IMR-90 (cell line): ENCODE measurements at regions not wholly inside any gene's neighbourhood (a gene's known extent, or its start where the extent isn't known, plus 50 kb on each side); places are given as distances from the start of the nearest gene placed in this dataset.

Source experiments
- ATAC-seq: fragments of 200-7000 bp; cut with Tn5 transposase; 2 replicates; pipeline ENCODE4 v1.9.1; 2020; ENCODE audit warnings: low read depth, mild to moderate bottlenecking, moderate library complexity
- BruUV-seq: library from RNA; stranded (reverse); fragments of 400-500 nt; replicated peaks from 2 replicates; lab custom pipeline; 2021; lab: Mats Ljungman, UMichigan
- CTCF ChIA-PET: fragments of 300-600 bp; formaldehyde crosslinking; extraction: SDS; loops from one replicate; lab custom pipeline; 2021; ENCODE audit warnings: antibody characterized with exemption; lab: Yijun Ruan, JAX
- POLR2A ChIA-PET: fragments of 300-600 bp; sonication (Branson Sonifier 250); formaldehyde crosslinking; loops from one replicate; lab custom pipeline; 2022; ENCODE audit warnings: antibody characterized with exemption; ENCODE audit not compliant: unreplicated experiment; lab: Charles Lee
- DNase-seq: peaks from one replicate; pipeline ENCODE4 v3.0.0; 2013
- H2AFZ ChIP-seq: replicated peaks from 2 replicates; pipeline ENCODE3; 2013; ENCODE audit warnings: low read length, mild to moderate bottlenecking; ENCODE audit not compliant: poor library complexity
- H2AK5ac ChIP-seq: 2 replicates; pipeline ENCODE4 v1.6.1; 2013; ENCODE audit warnings: low read depth, low read length, inconsistent platforms
- H2AK9ac ChIP-seq: replicated peaks from 2 replicates; pipeline ENCODE3; 2013; ENCODE audit warnings: mild to moderate bottlenecking, low read depth, low read length, moderate library complexity; ENCODE audit not compliant: poor library complexity
- H2BK120ac ChIP-seq: 2 replicates; pipeline ENCODE4 v1.6.1; 2013; ENCODE audit warnings: low read depth, low read length, inconsistent platforms
- H2BK15ac ChIP-seq: 3 replicates; pipeline ENCODE4 v1.6.1; 2013; ENCODE audit warnings: low read depth, low read length, inconsistent platforms
- H2BK20ac ChIP-seq: 2 replicates; pipeline ENCODE4 v1.6.1; 2013; ENCODE audit warnings: low read depth, mild to moderate bottlenecking, inconsistent platforms, low read length, moderate library complexity
- H2BK5ac ChIP-seq: 2 replicates; pipeline ENCODE4 v1.6.1; 2013; ENCODE audit warnings: mild to moderate bottlenecking, low read depth, low read length, inconsistent platforms; ENCODE audit not compliant: poor library complexity, severe bottlenecking
- H3K14ac ChIP-seq: replicated peaks from 2 replicates; pipeline ENCODE4 v1.6.1; 2013; ENCODE audit warnings: low read depth, low read length, inconsistent platforms
- H3K18ac ChIP-seq: 2 replicates; pipeline ENCODE4 v1.6.1; 2013; ENCODE audit warnings: low read depth, low read length, control low read depth
- H3K23ac ChIP-seq: 2 replicates; pipeline ENCODE4 v1.6.1; 2013; ENCODE audit warnings: low read depth, low read length, inconsistent platforms
- H3K27ac ChIP-seq: 2 replicates; pipeline ENCODE4 v1.5.1; 2013; ENCODE audit warnings: mild to moderate bottlenecking, control low read depth, low read length; ENCODE audit not compliant: insufficient read depth
- H3K27me3 ChIP-seq: 2 replicates; pipeline ENCODE4 v1.6.1; 2013; ENCODE audit warnings: low read length; ENCODE audit not compliant: control insufficient read depth, insufficient read depth
- H3K36me3 ChIP-seq: 2 replicates; pipeline ENCODE4 v1.6.1; 2013; ENCODE audit warnings: low read length, mixed read lengths; ENCODE audit not compliant: control insufficient read depth, insufficient read depth
- H3K4ac ChIP-seq: 2 replicates; pipeline ENCODE4 v1.6.1; 2013; ENCODE audit warnings: low read depth, low read length, inconsistent platforms
- H3K4me1 ChIP-seq: 2 replicates; pipeline ENCODE4 v1.6.1; 2013; ENCODE audit warnings: low read length, mixed read lengths; ENCODE audit not compliant: control insufficient read depth, insufficient read depth
- H3K4me2 ChIP-seq: 2 replicates; pipeline ENCODE4 v1.6.1; 2013; ENCODE audit warnings: low read depth, mild to moderate bottlenecking, control low read depth, low read length, moderate library complexity
- H3K4me3 ChIP-seq: 2 replicates; pipeline ENCODE4 v1.5.1; 2013; ENCODE audit warnings: low read depth, mild to moderate bottlenecking, control low read depth, low read length, moderate library complexity; ENCODE audit not compliant: insufficient read depth
- H3K56ac ChIP-seq: 2 replicates; pipeline ENCODE4 v1.6.1; 2013; ENCODE audit warnings: low read length, inconsistent platforms; ENCODE audit not compliant: insufficient read depth; ENCODE audit errors: extremely low read depth
- H3K79me1 ChIP-seq, 2 experiments: 2 replicates each; pipeline ENCODE4 v1.6.1; 2013; ENCODE audit warnings: low read length in 2 of 2, inconsistent platforms in 1 of 2, low read depth in 1 of 2
- H3K9ac ChIP-seq: 2 replicates; pipeline ENCODE4 v1.6.1; 2013; ENCODE audit warnings: low read depth, low read length, control low read depth
- H3K9me1 ChIP-seq: 2 replicates; pipeline ENCODE4 v1.6.1; 2013; ENCODE audit warnings: low read length, inconsistent platforms; ENCODE audit not compliant: insufficient read depth
- H3K9me3 ChIP-seq: 2 replicates; pipeline ENCODE4 v1.6.1; 2013; ENCODE audit warnings: low read length; ENCODE audit not compliant: control insufficient read depth, insufficient read depth
- H4K20me1 ChIP-seq: 2 replicates; pipeline ENCODE4 v1.6.1; 2013; ENCODE audit warnings: low read length, inconsistent platforms; ENCODE audit not compliant: insufficient read depth
- H4K5ac ChIP-seq: 2 replicates; pipeline ENCODE4 v1.6.1; 2013; ENCODE audit warnings: mild to moderate bottlenecking, low read depth, low read length, control low read depth
- H4K8ac ChIP-seq, 2 experiments: 2 replicates each; pipeline ENCODE4 v1.6.1; 2013; ENCODE audit warnings: low read depth in 2 of 2, low read length in 2 of 2, control low read depth in 1 of 2, inconsistent platforms in 1 of 2
- H4K91ac ChIP-seq: 2 replicates; pipeline ENCODE4 v1.6.1; 2013; ENCODE audit warnings: low read depth, low read length, inconsistent platforms; ENCODE audit not compliant: insufficient read depth
- MAFK ChIP-seq: IDR thresholded peaks from 2 replicates; pipeline ENCODE4 v1.6.1; 2012; ENCODE audit warnings: low read depth, low read length, improper control_type of control experiment
- MAZ ChIP-seq: IDR thresholded peaks from 2 replicates; pipeline ENCODE4 v1.6.1; 2012; ENCODE audit warnings: low read depth, mild to moderate bottlenecking, low read length, improper control_type of control experiment, moderate library complexity, borderline replicate concordance
- MXI1 ChIP-seq: IDR thresholded peaks from 2 replicates; pipeline ENCODE4 v1.6.1; 2012; ENCODE audit warnings: low read depth, mild to moderate bottlenecking, low read length, moderate library complexity, borderline replicate concordance
- RAD21 ChIP-seq: IDR thresholded peaks from 2 replicates; pipeline ENCODE4 v1.6.1; 2012; ENCODE audit warnings: low read length, improper control_type of control experiment
- RCOR1 ChIP-seq: IDR thresholded peaks from 2 replicates; pipeline ENCODE4 v1.6.1; 2012; ENCODE audit warnings: mild to moderate bottlenecking, low read length, improper control_type of control experiment; ENCODE audit not compliant: insufficient replicate concordance
- RFX5 ChIP-seq: IDR thresholded peaks from 2 replicates; pipeline ENCODE4 v1.8.0; 2012; ENCODE audit warnings: low read depth, mild to moderate bottlenecking, low read length, moderate library complexity
- WGBS, 2 experiments: methylation state at CpG; one replicate each; pipeline versions ENCODE4 v1.1.5 to v1.1.7; 2013; ENCODE audit warnings: missing lambda C conversion rate in 2 of 2; ENCODE audit not compliant: insufficient read length in 1 of 2; ENCODE audit errors: extremely low coverage in 2 of 2; 5-methylcytosine and 5-hydroxymethylcytosine counted together
- dilution Hi-C: fragments of 300-500 bp; cut with HindIII; formaldehyde crosslinking; loops from one replicate; pipeline ENCODE4 v1.14.3; 2018; ENCODE audit warnings: low sequenced_read_pairs; ENCODE audit not compliant: unreplicated experiment
- in situ Hi-C: fragments of 300-500 bp; cut with MboI; formaldehyde crosslinking; loops from 3 replicates; pipeline ENCODE4 v1.14.3; 2019; ENCODE audit warnings: low sequenced_read_pairs, inconsistent platforms, mixed read lengths
- intact Hi-C: fragments of 100-400 bp; cut with micrococcal nuclease; formaldehyde crosslinking; loops from 2 replicates; pipeline ENCODE4 v1.10.0; 2022

DNA sequence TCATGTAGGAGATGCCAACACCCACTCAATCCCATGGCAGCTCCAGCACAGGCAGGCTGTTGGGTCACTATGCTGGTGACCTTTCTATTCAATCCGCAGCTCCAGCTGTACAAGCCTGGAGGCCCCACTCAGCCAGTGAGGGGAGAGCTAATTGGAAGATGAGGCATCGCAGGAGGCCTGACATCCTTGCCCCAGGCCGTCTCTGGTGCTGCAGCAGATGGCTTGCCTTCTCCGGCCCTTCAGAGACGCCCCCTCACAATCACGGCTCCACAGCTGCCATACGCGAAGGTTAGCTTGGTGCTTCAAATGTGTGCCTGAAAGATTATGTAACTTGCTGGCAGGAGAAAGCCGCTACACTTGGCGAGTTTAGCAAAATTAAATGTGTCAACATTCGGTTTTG, 104.2 kb upstream of the CLSTN2 start:
- Histone ChIP-seq H3K56ac (no peak overlapping the region), H3K4me3 (no peak overlapping the region), H3K4me1 (no peaks in the 10 kb centered on the region), H2BK20ac (no peak overlapping the region), H3K79me1 (no peaks in the 10 kb centered on the region), H3K9me3 (peaks cover 8% of the 10 kb centered on the region; the same call in 1 of the 2 replicates), H3K36me3 (no peaks in the 10 kb centered on the region), H2BK15ac (no peak overlapping the region), H3K9me1 (no peaks in the 10 kb centered on the region), H2BK120ac (no peak overlapping the region), H3K9ac (no peak overlapping the region), H4K91ac (no peak overlapping the region), H3K4ac (no peak overlapping the region), H2AFZ (no peak overlapping the region), H4K20me1 (no peaks in the 10 kb centered on the region), H4K5ac (no peak overlapping the region), H3K4me2 (no peak overlapping the region), H3K14ac (no peak overlapping the region), H2AK5ac (no peak overlapping the region), H3K23ac (no peak overlapping the region), H4K8ac (no peak overlapping the region), H3K27ac (no peak overlapping the region), H2AK9ac (no peak overlapping the region), H2BK5ac (no peak overlapping the region), H3K18ac (no peak overlapping the region), H3K27me3 (no peaks in the 10 kb centered on the region)
- TF ChIP-seq RAD21 (no peak), RCOR1 (no peak), MXI1 (no peak), RFX5 (no peak), MAFK (no peak), MAZ (no peak)
- POLR2A ChIA-PET, result no interaction called here
- no TSS peak for BruUV-seq
- in situ Hi-C loops (no loop called here), intact Hi-C loops (no loop called here), dilution Hi-C loops (no loop called here)
- CTCF ChIA-PET, result no interaction called here
- WGBS, 2 experiments, result no CpG with 5 or more reads among the region's 11 CpGs
- no peak for ATAC-seq
- DNase-seq, result no peak
